BE2C (cell line): ENCODE measurements at regions not wholly inside any gene's neighbourhood (a gene's known extent, or its start where the extent isn't known, plus 50 kb on each side); places are given as distances from the start of the nearest gene placed in this dataset.
"Not testable (repeated sequence)": the region's sequence is repeated elsewhere in the genome, so short reads cannot be mapped to it uniquely, and the experiment has no call there.

ENCODE experiments used
- DNase-seq: peaks from one replicate; pipeline ENCODE4 v3.0.0-alpha.2; 2020
- H3K27me3 ChIP-seq: fragments of 250-450 bp; sonication (Bioruptor Pico); 2 replicates; pipeline ENCODE4 v1.5.1; 2020; ENCODE audit warnings: mild to moderate bottlenecking
- H3K36me3 ChIP-seq: fragments of 250-450 bp; sonication (Bioruptor Pico); 2 replicates; pipeline ENCODE4 v1.5.1; 2020; ENCODE audit warnings: mild to moderate bottlenecking
- H3K4me1 ChIP-seq: fragments of 250-450 bp; sonication (Bioruptor Pico); 2 replicates; pipeline ENCODE4 v1.5.1; 2020
- H3K4me3 ChIP-seq: 2 replicates; pipeline ENCODE4 v1.5.1; 2011; ENCODE audit warnings: low read depth, low read length
- H3K9me3 ChIP-seq: fragments of 250-450 bp; sonication (Bioruptor Pico); 2 replicates; pipeline ENCODE4 v1.5.1; 2020
- TF ChIP-seq, protein P1 (sequence below): IDR thresholded peaks from 2 replicates; pipeline ENCODE4 v1.5.1; 2012; ENCODE audit warnings: mild to moderate bottlenecking, low read depth, low read length

DNA sequence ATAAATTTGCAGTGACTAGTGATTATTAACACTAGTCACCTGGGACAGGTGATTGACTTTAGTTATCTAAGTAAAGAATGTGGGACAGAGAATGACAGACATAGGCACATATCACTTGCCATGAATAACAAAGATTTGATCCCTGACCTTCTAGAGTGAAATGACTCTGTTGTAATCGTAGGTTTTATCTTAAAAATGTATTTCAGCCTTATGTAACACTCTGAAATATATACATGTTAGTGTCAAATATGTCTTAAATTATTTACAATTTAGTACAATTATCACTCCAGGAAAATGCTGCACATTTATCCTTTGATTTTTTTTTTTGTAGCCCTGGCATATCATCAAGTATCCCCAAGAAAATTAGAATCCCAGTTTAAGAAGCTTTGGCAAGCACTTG is 186.4 kb upstream of the PTGFR start:
- no peak for DNase-seq
- TF ChIP-seq, protein P1, sequence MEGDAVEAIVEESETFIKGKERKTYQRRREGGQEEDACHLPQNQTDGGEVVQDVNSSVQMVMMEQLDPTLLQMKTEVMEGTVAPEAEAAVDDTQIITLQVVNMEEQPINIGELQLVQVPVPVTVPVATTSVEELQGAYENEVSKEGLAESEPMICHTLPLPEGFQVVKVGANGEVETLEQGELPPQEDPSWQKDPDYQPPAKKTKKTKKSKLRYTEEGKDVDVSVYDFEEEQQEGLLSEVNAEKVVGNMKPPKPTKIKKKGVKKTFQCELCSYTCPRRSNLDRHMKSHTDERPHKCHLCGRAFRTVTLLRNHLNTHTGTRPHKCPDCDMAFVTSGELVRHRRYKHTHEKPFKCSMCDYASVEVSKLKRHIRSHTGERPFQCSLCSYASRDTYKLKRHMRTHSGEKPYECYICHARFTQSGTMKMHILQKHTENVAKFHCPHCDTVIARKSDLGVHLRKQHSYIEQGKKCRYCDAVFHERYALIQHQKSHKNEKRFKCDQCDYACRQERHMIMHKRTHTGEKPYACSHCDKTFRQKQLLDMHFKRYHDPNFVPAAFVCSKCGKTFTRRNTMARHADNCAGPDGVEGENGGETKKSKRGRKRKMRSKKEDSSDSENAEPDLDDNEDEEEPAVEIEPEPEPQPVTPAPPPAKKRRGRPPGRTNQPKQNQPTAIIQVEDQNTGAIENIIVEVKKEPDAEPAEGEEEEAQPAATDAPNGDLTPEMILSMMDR = no peak
- H3K9me3 ChIP-seq = no peaks in the 10 kb centered on the region
- no peaks in the 10 kb centered on the region for H3K36me3 ChIP-seq
- no peaks in the 10 kb centered on the region for H3K4me1 ChIP-seq
- H3K27me3 ChIP-seq = no peaks in the 10 kb centered on the region
- H3K4me3 ChIP-seq = no peak overlapping the region

DNA sequence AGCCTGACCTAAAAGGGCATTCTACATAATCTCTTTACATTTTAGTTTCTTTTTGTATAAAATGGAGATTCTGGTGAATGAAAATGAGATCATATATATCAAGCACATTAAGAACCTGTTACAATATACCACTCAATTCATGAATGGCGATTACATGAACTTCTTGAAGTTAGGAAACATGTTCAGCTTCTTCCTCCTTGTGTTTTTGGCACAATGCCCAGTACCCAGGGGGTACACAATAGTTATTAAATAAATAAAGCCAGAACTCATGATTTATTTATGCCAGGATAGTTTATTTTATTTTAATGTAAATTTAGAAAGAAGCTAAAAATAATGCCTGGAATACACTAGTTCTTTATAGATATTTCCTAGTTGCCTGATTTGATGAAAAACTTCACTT is 186.0 kb upstream of the PTGFR start:
- TF ChIP-seq, protein P1 = no peak
- no peaks in the 10 kb centered on the region for H3K27me3 ChIP-seq
- H3K4me1 ChIP-seq = no peaks in the 10 kb centered on the region
- H3K4me3 ChIP-seq = no peak overlapping the region
- DNase-seq = no peak
- no peaks in the 10 kb centered on the region for H3K36me3 ChIP-seq
- no peaks in the 10 kb centered on the region for H3K9me3 ChIP-seq

DNA sequence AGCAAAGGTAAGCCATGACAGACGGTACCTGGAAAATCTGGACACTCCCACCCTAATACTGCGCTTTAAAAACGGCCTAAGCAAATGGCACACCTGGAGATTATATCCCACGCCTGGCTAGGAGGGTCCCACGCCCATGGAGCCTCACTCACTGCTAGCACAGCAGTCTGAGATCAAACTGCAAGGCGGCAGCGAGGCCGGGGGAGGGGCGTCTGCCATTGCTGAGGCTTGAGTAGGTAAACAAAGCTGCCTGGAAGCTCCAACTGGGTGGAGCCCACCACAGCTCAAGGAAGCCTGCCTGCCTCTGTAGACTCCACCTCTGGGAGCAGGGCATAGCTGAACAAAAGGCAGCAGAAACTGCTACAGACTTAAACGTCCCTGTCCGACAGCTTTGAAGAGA is 180.5 kb upstream of the PTGFR start:
- H3K4me1 ChIP-seq, H3K4me3 ChIP-seq, H3K9me3 ChIP-seq, DNase-seq, H3K36me3 ChIP-seq, H3K27me3 ChIP-seq: not testable (repeated sequence)

DNA sequence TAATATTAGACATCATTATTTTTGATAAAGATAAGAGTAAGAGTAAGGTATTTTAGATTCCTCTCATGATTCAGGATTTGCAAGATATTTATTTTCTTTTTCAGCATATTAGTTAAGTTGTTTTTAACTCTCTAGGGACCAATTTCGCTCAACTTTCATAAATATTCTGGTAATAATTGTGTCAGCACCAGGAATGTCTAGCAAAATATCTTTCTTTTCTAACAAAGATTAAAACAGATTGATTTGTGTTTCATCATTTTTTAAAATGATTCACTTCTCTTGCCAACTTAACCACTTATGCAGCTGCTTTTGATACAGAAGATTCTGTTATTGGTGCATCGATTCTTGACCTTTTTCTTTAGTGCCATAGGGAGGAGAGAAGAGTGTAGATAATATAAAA is 172.8 kb upstream of the PTGFR start:
- no peaks in the 10 kb centered on the region for H3K27me3 ChIP-seq
- TF ChIP-seq, protein P1 = no peak
- no peaks in the 10 kb centered on the region for H3K36me3 ChIP-seq

DNA sequence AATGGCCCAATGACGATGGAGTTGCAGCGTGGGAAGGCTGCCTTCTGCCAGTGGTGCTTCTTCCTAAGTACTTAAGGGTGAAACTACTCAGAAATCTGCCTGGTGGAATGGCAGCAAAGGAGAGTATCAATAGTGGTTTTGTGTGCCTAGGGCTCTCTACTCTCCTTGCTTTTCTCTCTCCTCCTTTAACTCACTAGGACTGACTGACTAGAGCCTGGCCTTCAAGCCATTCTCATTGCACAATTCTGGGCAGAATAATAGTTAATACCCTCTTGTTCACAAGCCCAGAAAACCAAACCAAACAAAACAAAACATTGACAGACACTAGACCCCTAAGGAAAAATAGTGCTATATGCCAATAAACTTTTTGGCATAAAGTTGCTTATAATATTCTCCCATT is 171.2 kb upstream of the PTGFR start:
- Histone ChIP-seq H3K27me3 (no peaks in the 10 kb centered on the region), H3K4me3 (no peak overlapping the region), H3K36me3 (no peaks in the 10 kb centered on the region), H3K4me1 (no peaks in the 10 kb centered on the region), H3K9me3 (no peaks in the 10 kb centered on the region)
- TF ChIP-seq, protein P1 = no peak
- no peak for DNase-seq

More for the DNA sequence above, 172.8 kb upstream of the PTGFR start:
- Histone ChIP-seq H3K9me3 (no peaks in the 10 kb centered on the region), H3K4me3 (no peak overlapping the region), H3K4me1 (no peaks in the 10 kb centered on the region)
- no peak for DNase-seq

DNA sequence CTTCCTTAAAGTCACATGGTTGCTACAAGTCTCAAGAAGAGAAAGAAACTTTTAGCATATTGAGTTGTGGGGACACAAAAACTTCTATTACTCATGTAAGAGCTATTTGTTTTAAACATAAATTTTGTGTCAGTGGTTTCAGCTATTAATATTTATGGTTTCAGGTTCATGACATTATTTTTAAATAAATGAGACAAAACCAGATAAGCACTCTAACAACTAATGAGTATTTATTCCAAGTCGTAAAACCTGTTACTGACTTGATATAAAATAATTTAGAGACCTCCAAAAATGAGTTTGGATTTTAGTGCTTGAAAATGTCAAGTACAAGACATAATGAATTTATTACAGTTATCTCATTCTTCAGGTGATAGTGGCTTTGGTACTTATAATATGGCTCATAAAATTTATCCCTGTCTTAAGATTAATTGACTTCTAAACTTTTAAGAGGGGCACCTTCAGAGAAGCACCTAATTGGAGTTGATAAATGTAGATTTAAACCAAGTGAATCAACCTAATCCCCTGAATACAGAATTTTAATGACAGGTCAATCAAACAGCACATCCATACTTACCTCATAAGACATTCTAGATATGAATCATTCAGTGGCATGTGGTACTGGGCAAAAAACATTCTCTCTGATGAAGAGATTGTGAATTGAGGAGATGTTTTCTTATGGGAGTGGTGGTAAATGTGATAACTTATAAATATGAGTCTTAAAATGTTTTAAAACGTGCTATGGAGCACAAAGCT is 167.7 kb upstream of the PTGFR start:
- Histone ChIP-seq H3K4me3 (no peak overlapping the region), H3K9me3 (no peaks in the 10 kb centered on the region), H3K27me3 (no peaks in the 10 kb centered on the region), H3K4me1 (no peaks in the 10 kb centered on the region), H3K36me3 (no peaks in the 10 kb centered on the region)
- TF ChIP-seq, protein P1 = no peak
- DNase-seq = no peak
